Gastroesophageal sphincter (tissue), 3 donors: ENCODE measurements at regions not wholly inside any gene's neighbourhood (a gene's known extent, or its start where the extent isn't known, plus 50 kb on each side); places are given as distances from the start of the nearest gene placed in this dataset.

ENCODE experiments used
- CTCF ChIP-seq, 4 experiments: fragments of 200-600 bp in 2 of 4; fragments of 450-650 bp in 2 of 4; sonication (generic) in 1 of 4; IDR thresholded peaks; one replicate each; pipeline ENCODE4 v1.5.1; 2017 to 2019; ENCODE audit warnings: antibody characterized with exemption in 4 of 4, mild to moderate bottlenecking in 2 of 4, moderate library complexity in 2 of 4
- EP300 ChIP-seq: sonication (generic); formaldehyde crosslinking; IDR thresholded peaks from one replicate; pipeline ENCODE4 v1.6.1; 2017; ENCODE audit warnings: antibody characterized with exemption, mild to moderate bottlenecking
- POLR2A ChIP-seq, 2 donors: fragments of 450-650 bp; IDR thresholded peaks; one replicate each; pipeline ENCODE4 v1.6.1; 2017; ENCODE audit warnings: antibody characterized with exemption in 2 of 2, mild to moderate bottlenecking in 2 of 2, moderate library complexity in 1 of 2

- TF ChIP-seq POLR2A (IDR thresholded peaks at IDR 0.05): no peak
- TF ChIP-seq CTCF (IDR thresholded peaks at IDR 0.05): no peak
- no peak for TF ChIP-seq EP300
These were observed 766.5 kb downstream of the METTL15 start for GRCh38 chr11:28874706-28875105.
